HFFc6 (cell line): ENCODE measurements at regions not wholly inside any gene's neighbourhood (a gene's known extent, or its start where the extent isn't known, plus 50 kb on each side); places are given as distances from the start of the nearest gene placed in this dataset.
A peak's percentile ranks its signal among the peaks of the same experiment; 100 is the strongest.

Source experiments
- DNase-seq: peaks from one replicate; pipeline ENCODE4 v3.0.0-alpha.2; 2018
- H3K27ac Mint-ChIP-seq: 2 replicates; pipeline ENCODE4 v1.8.0; 2020; ENCODE audit warnings: mild to moderate bottlenecking, mixed read lengths
- H3K27me3 Mint-ChIP-seq: 2 replicates; pipeline ENCODE4 v1.8.0; 2021; ENCODE audit warnings: mild to moderate bottlenecking, moderate library complexity, mixed read lengths; ENCODE audit not compliant: insufficient read depth
- H3K36me3 Mint-ChIP-seq: 2 replicates; pipeline ENCODE4 v1.8.0; 2021; ENCODE audit warnings: low read depth, mixed read lengths
- H3K4me1 Mint-ChIP-seq: 2 replicates; pipeline ENCODE4 v1.8.0; 2020; ENCODE audit warnings: low read depth, mixed read lengths
- H3K4me3 Mint-ChIP-seq: 2 replicates; pipeline ENCODE4 v1.8.0; 2020; ENCODE audit warnings: mild to moderate bottlenecking, moderate library complexity, mixed read lengths
- H3K9me3 Mint-ChIP-seq: 2 replicates; pipeline ENCODE4 v1.8.0; 2020; ENCODE audit warnings: mild to moderate bottlenecking, mixed read lengths
- CTCF ChIP-seq: fragments of 200-600 bp; sonication (generic); IDR thresholded peaks from 2 replicates; pipeline ENCODE4 v1.5.0; 2021; ENCODE audit warnings: antibody characterized with exemption, mild to moderate bottlenecking

GRCh38 chr9:29648601-29649000, 2075.3 kb upstream of the C9orf72 start:
- Mint-ChIP-seq H3K36me3 (no peaks in the 10 kb centered on the region), H3K27ac (no peak overlapping the region), H3K27me3 (peaks cover 2% of the 10 kb centered on the region; the same call in 1 of the 2 replicates), H3K4me3 (no peak overlapping the region), H3K9me3 (no peaks in the 10 kb centered on the region), H3K4me1 (no peaks in the 10 kb centered on the region)
- DNase-seq: no peak
- no peak for TF ChIP-seq CTCF

DNA sequence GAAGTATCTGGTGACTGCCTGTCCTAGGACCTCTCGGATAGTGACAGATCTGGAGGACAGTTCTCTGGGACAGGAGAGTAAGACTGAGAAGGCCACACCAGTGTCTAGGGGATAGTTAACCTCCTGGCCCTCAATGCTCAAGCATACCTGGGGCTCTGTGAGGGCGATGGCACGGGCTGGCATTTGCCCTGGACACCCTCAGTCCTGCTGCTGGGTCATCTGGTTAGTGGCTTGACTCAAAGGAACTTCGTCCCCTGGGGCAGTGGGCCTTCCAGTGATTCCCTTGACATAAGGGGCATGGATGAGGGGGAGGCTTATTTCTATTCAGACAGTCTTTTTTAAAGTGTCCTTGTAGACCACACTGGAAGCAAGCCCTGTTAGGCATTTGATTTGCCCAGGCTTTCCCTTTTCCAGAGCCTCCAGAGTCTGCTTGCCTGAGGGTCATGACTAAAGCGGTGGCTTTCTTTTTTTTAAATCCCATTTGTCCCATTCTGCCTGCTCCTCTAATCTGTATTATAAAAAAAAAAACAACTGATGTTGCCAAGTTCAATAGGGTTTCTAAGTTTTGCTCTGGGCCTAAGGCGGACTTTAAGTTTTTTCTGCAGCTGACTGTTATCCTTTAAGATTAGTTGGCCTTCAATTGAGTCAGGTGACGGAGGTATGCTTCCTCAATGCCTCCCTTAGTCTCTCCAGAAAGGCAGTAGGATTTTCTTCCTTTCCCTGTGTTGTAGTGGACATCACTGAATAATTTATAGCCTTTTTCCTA, 2083.5 kb upstream of the C9orf72 start:
- H3K9me3 Mint-ChIP-seq: no peaks in the 10 kb centered on the region
- H3K36me3 Mint-ChIP-seq: no peaks in the 10 kb centered on the region
- DNase-seq: no peak
- no peak for TF ChIP-seq CTCF
- H3K27ac Mint-ChIP-seq: no peak overlapping the region
- peaks cover 1% of the 10 kb centered on the region; the same call in 1 of the 2 replicates for H3K27me3 Mint-ChIP-seq
- H3K4me3 Mint-ChIP-seq: no peak overlapping the region
- H3K4me1 Mint-ChIP-seq: peaks cover 8% of the 10 kb centered on the region; the same call in 1 of the 2 replicates

DNA sequence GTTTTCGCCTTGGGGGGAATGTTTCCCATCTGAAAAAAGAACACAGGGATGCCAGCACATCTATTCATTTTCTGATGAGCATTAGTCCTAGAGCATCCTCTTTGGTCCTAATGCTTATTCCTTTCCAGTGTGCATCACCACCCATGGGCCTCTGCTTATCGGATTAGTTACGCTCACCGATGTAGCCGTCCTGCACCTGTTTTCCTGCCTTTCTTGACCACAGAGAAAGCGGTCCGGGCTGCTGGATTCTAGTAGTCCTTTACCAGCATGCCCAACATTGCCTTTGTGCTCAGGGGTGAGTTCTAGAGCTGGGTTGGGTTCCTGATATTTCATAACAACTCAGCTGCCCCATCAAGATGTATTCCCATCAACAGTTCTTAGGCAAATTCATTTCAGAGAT, 2084.5 kb upstream of the C9orf72 start:
- TF ChIP-seq CTCF: no peak
- H3K36me3 Mint-ChIP-seq: no peaks in the 10 kb centered on the region
- H3K4me1 Mint-ChIP-seq: peaks cover 8% of the 10 kb centered on the region; the same call in 1 of the 2 replicates
- H3K27ac Mint-ChIP-seq: no peak overlapping the region
- no peaks in the 10 kb centered on the region for H3K9me3 Mint-ChIP-seq
- H3K4me3 Mint-ChIP-seq: no peak overlapping the region
- no peak for DNase-seq
- peaks cover 1% of the 10 kb centered on the region; the same call in 1 of the 2 replicates for H3K27me3 Mint-ChIP-seq

- peak overlapping the region; percentile 53; the same call in 1 of the 2 replicates for H3K4me3 Mint-ChIP-seq
- peaks cover 1% of the 10 kb centered on the region; the same call in 1 of the 2 replicates for H3K27me3 Mint-ChIP-seq
- TF ChIP-seq CTCF: no peak
- peaks cover 8% of the 10 kb centered on the region; the same call in 1 of the 2 replicates for H3K4me1 Mint-ChIP-seq
- no peak for DNase-seq
- H3K36me3 Mint-ChIP-seq: no peaks in the 10 kb centered on the region
- H3K27ac Mint-ChIP-seq: no peak overlapping the region
- no peaks in the 10 kb centered on the region for H3K9me3 Mint-ChIP-seq
Observed at GRCh38 chr9:29659014-29659413, 2085.7 kb upstream of the C9orf72 start.

GRCh38 chr9:29659736-29660135, 2086.5 kb upstream of the C9orf72 start:
- no peak overlapping the region for H3K27ac Mint-ChIP-seq
- TF ChIP-seq CTCF: no peak
- H3K4me1 Mint-ChIP-seq: peaks cover 8% of the 10 kb centered on the region; the same call in 1 of the 2 replicates
- H3K4me3 Mint-ChIP-seq: peak overlapping the region; percentile 53; the same call in 1 of the 2 replicates
- H3K27me3 Mint-ChIP-seq: peaks cover 1% of the 10 kb centered on the region; the same call in 1 of the 2 replicates
- no peak for DNase-seq
- no peaks in the 10 kb centered on the region for H3K36me3 Mint-ChIP-seq
- no peaks in the 10 kb centered on the region for H3K9me3 Mint-ChIP-seq
